Pulmonary artery endothelial cell (primary cell): ENCODE measurements at regions not wholly inside any gene's neighbourhood (a gene's known extent, or its start where the extent isn't known, plus 50 kb on each side); places are given as distances from the start of the nearest gene placed in this dataset.

Experiments
- DNase-seq: peaks from one replicate; pipeline ENCODE4 v3.0.0-alpha.2; 2011; ENCODE audit warnings: low read depth, low spot score

DNA sequence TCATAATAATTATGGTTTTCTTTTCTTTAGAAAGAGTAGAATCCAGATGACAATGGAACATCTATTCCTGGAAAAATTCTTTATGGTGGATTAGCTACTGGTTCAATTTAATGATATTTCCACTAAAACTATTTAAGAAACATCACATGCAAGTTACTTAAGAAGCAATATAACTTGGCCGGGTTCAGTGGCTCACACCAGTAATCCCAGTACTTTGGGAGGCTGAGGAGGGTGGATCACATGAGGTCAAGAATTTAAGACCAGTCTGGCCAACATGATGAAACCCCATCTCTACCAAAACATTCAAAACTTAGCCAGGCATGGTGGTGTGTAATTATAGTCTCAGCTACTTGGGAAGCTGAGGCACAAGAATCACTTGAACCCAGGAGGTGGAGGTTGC is 65.9 kb upstream of the SMLR1 start:
- DNase-seq, result no peak

DNA sequence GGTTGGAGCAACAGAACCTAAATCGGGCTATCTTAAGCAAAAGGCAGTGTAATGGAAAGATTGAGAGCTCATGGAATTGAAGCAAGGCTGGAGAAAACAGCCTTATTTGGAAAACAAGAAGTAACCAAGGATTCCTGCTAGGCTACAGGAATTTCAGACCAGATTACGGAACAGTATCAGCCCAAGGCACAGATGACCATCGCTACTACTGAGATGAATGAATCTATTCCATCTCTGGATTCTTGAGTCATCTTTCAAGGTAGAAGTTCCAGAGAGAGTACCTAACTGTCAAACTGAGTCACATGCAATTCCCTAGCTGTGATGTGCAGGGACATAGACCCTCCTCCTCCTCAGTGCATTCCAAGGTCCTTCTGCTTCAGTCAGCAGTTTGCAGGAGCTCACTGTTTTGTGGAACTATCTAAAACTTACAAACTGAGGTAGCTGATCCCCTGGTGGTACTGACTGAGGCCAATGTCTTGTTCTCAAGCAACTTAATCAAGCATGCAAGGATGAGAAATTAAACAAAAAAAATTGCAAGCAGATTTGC is 62.0 kb upstream of the SMLR1 start:
- no peak for DNase-seq

- DNase-seq, result no peak
Measured at GRCh38 chr6:130766239-130767144, 60.7 kb upstream of the SMLR1 start.

GRCh38 chr6:130769861-130770260 is 57.3 kb upstream of the SMLR1 start:
- no peak for DNase-seq

DNA sequence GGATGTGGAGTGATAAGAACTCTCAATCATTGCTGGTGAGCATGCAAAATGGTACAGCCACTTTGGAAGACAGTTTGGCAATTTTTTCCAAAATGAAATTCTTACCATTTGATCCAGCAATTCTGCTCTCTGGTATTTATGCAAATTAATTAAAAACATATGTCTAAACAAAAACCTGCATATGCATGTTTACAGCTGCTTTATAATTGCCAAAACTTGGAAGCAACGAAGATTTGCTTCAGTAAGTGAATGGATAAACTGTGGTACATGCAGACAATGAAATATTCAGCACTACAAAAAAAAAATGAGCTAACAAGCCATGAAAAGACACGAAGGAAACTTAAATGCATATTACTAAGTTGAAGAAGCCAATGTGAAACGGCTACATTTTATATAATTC is 55.5 kb upstream of the SMLR1 start:
- no peak for DNase-seq

DNA sequence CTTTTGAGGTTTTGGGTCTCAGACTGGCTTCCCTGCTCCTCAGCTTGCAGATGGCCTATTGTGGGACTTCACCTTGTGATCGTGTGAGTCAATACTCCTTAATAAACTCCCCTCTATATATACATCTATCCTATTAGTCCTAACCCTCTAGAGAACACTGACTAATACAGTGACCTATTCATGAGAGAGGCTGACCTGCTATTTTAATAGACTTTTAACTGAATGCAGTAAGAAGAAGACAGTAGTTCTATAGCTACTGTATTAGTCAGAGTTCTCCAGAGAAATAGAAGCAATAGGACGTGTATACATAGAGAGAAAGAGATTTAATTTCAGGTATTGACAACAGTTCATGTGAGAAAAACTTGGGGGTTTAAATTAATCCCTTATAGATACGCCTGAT is 53.3 kb upstream of the SMLR1 start:
- no peak for DNase-seq

DNA sequence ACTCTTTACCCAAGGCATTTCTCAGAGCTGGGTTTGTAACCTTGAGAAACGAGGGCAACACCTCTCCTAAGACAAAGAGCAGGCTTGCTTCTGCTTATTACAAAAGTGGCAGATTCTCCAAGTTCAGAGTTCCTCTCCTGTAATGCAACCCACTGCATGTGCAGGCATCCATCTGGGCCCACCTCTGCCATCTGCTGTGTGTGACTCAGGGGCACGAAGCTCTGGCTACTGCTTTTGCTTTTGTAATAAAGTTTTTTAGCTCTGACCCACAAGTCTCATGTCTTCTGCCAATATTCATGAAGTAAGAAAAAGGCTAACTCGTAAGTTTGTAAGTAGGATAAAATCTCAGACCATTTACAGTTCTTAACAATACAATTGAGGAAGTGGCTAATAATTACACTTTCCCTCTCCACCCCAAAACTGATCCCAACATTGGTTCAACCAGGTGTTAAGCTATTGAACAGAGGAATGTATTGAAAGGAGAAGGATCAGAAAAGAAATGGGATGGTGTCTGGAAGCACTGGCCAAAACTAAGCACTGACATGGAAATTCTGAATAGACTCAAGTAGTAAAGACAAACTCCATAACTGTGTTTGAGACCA is 51.7 kb upstream of the SMLR1 start:
- no peak for DNase-seq

- DNase-seq, result no peak
Measured at GRCh38 chr6:130776287-130776925, 50.8 kb upstream of the SMLR1 start.
